NCI-H82 treated with DMSO at 0.1 percent for 48 hours (cell line): ENCODE measurements at regions not wholly inside any gene's neighbourhood (a gene's known extent, or its start where the extent isn't known, plus 50 kb on each side); places are given as distances from the start of the nearest gene placed in this dataset.

Experiments
- DNase-seq: peaks from one replicate; lab custom pipeline; 2025; ENCODE audit not compliant: unreplicated experiment; lab: John Stamatoyannopoulos, UW

DNA sequence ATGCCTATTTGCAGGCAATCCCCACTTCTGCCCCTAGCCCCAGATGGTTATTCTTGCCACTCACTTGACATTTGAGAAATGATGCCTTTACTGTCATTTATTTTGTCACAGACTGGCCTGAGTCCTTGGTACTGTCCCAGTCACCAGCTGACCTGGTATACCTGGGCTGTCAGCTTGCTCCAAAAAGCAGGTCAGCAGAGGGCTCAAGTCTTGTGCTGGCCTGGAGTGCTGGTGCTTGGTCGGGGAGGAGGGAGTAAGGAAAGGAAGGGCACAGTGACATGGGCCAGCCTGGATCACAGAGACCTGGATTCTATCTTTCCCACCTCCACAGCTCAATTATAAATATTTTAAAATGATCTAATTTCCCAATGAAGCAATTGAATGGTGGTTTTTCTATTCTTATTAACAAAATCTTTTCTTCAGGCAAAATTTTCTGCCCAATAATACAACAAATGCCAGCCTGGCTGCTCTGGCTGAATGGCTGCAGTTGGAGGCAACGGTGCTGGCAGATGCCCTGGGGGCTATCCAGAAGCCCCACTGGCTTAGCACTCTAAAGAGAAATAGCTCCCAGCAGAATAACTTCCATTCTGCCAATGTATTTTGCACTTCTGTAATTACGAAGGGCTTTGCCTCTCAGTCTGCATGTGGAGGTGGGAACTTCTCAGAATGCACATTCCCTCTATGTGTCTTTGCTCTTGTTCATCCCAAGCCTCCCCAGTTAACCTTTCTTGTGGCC, 160.6 kb downstream of the GADD45G start:
- no peak for DNase-seq

DNA sequence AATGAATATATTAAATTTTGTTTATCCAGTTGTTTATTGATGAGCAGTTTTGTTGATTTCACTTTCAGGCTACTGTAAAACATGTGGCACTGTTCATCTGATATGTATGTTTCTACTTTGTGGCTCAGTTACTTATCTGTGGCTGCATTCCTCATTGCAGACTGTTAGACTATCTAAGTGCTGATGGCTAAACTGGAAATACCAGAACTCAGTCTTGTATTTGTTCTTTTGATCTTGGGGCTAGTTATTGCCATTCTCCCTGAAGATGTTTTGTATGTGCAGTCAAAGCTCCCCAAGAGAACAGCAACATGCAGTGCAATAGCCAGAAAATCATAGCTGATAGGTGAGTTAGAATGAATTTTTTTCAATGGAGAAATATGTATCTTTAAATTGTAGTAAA, 162.2 kb downstream of the GADD45G start:
- no peak for DNase-seq

DNA sequence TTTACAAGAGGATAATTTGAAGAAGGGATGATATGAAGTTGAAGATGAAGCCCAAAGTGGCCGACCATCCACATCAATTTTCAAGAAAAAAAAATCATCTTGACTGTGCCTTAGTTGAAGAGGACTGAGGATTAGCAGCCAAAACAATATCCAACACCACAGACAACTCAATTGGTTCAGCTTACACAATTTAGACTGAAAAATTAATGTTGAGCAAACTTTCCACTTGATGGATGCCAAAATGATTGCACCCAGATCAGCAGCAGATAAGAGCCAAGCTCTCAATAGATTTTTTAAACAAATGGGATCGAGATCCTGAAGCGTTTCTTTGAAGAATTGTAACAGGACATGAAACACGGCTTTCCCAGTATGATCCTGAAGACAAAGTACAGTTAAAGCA, 163.2 kb downstream of the GADD45G start:
- DNase-seq = no peak

DNA sequence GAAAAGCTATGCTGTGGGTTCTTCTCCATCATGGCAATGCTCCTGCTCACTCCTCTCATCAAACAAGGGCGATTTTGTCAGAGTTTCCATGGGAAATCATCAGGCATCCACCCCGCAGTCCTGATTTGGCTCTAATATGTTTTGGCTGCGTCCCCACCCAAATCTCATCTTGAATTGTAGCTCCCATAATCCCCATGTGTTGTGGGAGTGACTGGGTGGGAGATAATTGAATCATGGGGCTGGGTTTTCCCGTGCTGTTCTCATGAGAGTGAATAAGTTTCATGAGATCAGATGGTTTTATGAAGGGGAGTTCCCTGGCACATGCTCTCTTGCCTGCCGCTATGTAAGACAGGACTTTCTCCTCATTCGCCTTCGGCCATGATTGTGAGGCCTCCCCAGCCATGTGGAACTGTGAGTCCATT, 163.8 kb downstream of the GADD45G start:
- no peak for DNase-seq

DNA sequence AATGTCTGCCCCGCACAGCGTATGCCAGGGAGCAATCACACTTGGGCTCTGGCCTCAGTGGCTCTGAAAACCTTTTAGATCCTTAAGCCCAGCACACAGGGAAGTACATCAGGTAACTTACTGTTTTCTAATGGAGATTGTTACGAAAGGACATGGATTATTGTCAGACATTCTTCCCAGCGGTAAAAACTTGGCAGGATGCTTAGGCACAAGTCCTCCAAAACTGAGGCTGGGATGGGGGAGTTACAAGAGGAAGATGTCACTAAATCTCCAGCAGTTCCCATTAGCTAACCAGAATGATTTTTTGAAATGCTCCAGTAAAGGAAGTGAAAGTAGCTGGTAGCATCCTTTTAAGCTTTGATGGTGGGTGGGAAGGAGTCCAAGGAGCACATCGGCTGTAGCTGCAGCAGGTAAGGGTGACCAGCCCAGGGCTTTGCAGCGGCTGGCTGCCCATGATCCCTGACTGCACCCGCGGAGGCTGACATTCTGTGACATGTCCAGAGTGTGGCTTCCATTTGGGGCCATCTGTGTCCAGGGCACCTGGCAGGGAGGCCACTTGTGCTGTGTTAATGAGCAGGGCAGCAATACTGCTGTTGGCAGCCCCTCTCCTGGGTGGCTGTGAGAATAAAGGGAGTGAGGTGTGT, 165.8 kb downstream of the GADD45G start:
- no peak for DNase-seq

DNA sequence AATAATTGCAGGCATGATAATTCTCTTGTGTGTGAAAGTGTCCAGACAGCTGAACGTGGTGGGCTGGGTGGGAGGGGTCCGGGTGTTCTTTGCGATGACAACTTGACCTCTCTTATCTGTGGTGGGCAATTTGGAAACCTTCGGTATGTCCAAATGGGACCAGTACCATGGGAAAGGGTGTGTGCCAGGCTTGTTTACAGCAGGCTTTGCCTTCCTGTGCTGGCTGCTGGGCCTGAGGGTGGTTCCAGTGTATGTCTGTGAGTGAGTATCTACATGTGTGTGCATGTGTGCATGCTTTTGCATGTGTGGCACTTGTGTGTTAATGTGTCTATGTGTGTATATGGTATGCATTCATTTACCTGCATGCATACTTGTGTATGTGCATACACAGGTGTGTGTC, 166.4 kb downstream of the GADD45G start:
- DNase-seq = no peak

DNA sequence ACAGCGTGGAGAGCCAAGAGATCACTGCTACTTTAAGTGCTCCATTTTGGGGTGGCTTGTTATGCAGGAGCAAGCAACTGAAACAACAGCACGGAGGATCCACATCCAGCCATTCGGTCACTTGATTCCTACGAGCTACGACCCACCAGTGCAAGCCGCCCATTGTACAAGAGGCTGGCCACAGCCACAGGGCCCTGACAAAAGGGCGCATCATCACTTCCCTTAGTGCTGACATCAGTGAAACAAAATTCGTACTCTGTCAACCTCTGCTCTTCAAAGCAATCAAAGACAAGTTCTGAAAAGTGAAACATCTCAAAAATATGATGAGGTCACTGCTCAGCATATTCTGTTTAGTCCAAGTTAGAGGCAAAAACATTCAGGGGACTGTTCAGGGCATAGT, 168.4 kb downstream of the GADD45G start:
- DNase-seq = no peak

DNA sequence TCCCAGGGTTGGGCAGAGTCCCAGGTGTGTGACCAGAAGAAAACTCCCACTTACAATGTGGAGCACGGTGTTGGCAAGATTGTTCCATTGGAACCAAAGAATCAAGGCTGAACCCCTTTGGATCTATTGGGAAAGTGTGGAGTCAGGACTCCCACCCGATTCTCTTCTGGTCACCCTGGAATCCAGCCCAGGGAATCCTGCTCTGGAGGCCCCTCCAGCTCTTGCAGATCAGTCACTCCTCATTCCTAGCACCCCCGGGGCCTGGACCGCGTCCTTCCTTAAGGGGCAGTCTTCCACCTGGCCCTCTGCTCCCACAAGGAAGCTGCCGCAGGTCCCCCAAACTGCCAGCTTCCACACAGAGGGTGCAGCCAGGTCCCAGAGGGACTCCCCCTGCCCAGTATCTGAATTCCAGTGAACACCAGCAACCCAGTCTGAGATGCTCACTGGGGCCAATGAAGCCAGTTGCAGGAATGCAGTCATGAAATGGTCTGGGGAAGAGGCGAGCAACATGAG, 170.1 kb downstream of the GADD45G start:
- DNase-seq = no peak

DNA sequence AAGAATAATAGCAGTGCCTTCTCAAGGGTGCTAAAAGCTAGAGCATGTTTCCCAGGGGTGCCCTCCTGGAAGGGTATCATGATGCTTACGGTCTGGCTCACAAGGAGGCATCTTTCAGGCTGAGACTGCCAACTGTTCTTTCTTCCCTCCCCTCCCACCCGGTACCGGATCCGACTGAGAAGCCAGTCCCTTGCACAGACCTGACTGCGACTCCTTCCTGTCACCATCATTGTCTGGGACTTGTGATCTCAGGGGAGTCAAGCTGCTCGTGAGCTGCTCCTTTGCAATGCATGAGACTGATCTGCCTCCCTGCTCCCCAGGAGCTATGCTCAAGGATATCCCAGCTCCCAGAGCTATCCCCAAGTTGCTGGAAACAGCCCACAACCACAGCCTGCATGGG, 170.8 kb downstream of the GADD45G start:
- no peak for DNase-seq

DNA sequence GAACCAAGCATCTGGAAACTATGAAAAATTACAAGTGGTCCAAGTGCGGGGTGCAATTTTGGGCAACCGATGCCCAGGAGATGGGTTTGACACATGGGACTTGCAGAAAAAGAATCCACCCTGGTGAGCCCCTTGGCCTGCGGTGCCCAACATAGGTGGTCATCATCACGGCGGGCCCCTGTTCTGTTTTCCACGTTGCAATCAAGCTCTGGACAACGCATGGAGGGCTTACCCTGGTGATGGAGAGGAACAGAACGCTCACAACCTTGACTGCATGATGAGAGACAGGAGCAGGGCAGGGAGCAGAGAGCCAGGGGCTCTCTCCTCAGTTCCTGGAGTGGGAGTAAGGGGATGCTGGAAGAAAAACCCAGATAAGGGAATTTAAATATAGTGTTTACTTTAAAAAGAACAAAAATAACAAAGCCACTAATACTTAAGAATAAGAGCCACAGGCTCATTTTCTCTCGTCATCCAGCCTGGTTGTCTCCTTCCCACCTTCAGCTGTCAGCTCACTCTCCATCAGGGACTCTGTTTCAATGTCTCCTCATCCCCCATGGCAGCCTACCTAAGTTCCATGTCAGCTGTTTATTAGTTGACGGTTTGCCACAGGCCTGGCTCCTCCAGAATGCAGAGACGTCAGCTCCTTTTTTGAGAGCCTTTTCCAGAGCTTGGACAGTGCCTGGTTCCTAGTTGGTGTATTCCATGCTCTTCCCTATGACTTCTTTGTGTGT, 172.1 kb downstream of the GADD45G start:
- no peak for DNase-seq

DNA sequence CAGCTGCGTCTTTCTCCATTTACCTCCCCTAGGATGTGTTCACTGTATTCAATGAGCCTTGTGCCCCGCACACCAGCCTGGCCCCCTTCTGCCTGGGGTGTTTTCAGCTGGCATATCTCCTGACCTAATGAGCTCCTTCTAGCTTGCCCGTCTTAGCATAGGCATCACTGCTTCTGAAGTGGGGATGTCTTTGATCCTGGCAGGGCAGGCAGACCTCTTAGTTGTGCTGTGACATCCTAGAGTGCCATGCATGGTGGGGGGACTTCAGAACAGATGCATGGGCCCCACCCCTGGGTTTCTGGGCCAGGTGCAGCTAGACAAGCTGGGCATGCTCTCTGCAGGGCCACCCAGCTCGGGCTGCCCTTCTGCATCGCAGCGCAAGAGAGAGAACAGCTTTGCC, 172.7 kb downstream of the GADD45G start:
- no peak for DNase-seq

DNA sequence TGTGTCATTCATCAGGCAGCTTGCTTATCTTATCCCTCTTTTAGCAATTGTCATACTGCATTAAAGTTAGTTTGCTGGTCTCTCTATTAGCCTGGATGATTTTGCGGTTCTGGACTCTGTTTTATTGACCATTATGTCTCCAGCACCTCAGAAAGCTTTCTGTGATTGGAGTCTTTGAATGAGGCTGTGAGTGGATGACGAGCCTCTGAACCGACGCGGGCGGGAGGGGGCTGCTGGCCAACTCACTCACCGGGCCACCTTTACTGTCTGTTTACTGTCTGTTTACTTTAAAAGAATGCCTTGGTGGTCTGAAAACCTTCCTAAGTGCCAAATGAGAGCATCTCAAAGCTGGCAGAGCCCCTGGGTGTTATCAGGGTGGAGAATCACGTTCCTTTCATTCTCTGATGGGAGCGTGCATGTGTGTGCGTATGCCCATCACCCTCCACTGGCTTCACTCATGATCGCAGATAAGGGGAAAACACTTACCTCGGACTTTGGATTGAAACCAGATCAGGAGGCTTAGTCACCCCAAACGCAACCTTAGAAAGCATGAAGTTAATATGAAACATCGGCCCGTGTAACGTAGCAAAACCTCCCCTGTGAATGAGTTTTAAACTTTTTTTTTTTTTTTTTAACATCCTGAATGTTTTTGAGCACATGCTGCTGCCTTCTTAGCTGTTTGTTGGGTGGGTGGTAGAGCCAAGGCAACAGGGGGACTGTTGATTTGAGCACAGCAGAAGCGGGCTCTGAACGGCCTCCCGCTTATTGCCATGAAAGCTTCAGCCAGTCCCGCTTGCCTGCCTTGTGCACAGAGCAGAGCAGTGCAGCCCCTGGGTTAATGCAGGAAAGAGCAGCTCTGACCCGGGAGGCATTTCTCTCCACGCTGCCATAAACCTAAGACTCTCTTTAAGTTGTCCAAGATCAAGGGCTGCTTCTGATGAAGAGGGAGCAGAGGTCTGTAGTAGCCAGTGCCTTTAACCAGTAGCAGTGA, 173.6 kb downstream of the GADD45G start:
- no peak for DNase-seq

DNA sequence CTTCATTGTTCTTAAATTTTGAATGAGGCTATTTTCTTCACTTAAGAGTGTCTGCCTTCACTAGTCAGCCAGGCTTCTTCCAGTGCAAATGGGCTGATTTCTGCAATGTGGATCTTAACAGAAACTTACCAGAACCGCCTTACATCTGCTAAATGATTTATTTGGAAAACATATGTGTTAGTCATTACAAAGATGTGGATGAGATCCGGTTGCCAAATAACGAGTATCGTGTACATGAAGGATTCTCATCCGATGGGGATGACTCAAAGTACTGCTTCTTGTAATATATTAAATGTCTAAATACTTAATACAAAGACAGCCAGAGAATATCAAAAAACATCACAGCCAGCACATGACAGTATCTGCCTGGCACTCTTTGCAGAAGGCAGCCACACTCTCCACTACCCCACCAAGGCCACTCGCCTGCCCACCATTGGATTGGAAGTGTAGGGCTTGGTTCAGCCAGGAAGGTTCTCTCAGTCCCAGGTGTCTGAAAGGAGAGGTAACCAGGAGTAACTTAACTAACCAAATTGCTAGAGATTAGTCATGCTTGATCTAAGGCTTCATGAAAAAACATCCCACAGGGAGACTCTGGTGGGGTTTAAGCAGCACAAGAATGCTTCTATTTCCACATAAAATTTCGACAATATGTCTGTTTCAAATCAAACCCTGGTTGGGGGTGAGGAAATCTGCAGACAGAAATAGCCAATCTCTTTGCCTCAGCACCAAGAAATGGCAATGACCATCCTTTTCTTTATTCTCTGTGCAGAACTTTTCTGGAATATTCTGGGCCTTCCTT, 174.8 kb downstream of the GADD45G start:
- no peak for DNase-seq

DNA sequence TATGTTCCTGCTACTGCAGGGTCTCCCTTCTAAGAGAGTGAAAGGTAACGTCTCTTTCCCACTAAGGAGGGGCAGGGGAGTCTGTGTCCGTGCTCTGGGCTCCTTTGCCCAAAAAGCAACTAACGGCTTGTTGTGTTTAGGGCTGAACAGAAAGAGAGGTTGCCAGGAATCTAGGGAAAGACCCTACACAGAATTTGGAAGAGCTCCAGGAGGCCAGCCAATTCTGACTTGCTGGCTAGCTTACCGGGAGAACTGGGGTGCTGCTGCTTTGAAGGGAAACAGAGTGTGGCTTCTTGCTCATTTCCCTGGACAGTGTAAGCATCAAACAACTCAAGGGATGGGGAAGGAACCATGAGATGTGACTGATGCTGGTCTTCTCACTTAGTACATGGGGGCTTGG, 176.1 kb downstream of the GADD45G start:
- no peak for DNase-seq

DNA sequence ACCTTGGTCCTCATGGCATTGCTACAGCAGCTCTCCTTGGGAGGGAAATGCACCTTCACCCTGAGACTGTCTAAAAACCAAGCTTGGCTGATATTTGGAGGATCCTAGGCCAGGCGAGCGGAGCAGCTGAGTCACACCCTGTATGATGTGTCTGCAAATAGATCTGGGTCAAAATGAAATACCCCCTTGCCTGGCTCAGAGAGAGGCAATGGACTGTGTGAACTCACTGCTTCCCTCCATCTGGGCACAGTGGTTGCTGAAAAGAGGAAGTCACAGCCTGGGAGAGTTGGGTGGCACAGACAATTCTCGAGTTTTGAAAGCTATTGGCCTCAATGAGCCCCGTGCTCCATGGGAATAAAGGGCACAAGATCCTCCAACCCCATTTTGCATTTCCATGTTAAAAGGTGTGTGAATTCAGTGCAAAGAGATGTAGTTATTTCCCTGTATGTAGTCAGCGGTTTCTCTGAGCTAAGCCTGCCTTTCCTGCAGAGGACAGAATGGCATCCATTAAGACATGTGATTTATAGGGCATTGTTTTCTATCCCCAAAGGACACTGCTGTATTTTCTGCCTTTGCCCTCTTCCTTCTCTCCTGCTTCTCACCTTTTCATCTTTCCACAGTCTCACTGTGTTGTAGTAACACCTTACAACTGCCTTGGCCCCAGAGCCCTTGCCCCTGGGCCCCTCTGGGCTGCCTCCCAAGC, 177.2 kb downstream of the GADD45G start:
- no peak for DNase-seq

DNA sequence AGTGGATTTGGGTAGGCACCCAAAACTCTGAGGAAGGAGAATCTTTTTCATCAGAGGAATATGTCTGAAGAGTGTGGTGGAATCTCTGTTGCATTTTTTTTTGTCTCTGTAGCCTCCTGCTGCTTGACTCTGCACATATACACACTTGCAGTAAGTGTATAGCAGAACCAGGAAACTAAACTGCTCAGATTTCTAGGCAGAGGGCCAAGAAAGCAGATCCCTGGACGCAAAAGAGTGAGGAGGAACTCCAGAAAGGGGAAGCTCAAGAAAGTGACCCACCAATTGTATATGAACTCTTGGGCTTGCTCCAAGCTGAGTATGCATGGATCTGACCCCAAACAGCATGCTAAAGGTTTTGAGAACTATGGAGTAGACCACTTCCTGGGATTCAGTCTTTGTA, 181.8 kb downstream of the GADD45G start:
- no peak for DNase-seq

DNA sequence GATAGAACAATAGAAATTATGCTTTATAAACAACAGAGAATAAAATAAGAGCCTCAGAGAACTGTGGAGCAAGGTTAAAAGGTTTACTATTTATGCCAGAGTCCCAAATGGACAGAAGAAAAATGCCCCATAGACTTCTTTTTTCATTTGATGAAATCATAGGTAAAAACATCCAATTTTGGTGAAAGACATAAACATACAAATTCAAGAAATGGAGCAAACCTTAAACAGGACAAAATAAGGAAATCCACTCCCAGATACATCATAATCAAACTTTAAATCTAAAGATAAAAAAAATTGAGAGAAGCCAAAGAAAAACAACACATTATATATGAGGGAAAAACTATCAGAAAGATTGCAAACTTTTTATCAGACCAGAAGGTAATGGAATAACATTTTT, 182.8 kb downstream of the GADD45G start:
- no peak for DNase-seq

DNA sequence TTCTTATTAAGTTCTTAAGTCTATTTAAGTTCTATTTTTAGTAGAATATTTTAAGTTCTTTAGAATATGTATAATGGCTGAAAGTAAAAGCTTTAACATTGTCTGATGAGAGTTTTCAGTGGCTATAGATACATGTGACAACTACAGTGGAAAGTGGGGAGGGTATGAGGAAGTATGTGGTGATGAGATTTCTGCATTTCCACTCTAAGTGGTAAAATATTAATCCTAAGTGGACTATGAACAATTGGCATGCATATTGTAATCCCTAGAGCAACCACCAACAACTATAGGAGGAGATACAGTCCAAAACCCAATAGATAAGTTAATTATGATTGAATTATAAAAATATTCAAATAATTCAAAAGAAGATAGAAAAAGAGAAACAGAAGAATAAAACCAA, 183.6 kb downstream of the GADD45G start:
- no peak for DNase-seq

DNA sequence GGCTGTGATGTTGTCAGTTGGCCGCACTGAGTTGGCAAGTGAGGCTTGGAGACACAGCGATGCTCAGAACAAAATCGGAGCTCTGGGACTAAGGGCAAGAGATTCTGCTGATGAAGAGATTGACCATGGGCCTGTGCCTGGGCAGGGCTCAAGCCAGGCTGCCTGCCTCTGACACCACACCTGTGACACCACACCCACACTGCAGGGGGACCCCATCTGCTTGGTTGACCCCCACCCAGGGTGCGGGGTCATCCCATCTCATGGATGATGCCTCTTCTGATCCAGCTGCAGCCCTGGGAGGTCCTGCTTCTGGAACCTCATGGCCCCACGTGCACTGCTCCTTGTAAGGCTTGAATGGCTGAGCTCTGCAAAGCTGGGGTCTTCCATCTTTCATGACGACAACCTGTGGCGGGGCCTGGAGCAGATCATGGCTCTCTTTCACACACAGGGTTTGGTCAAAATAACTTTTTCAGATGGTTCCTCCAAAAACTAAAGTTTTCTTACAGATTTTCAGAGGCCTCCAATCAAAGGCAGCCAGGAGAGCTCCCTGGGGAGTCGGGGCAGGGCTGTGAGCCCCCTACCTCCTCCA, 185.2 kb downstream of the GADD45G start:
- DNase-seq = no peak
